Nephron (organoid): ENCODE measurements at regions not wholly inside any gene's neighbourhood (a gene's known extent, or its start where the extent isn't known, plus 50 kb on each side); places are given as distances from the start of the nearest gene placed in this dataset.
"Not testable (repeated sequence)": the region's sequence is repeated elsewhere in the genome, so short reads cannot be mapped to it uniquely, and the experiment has no call there.

Experiments used
- H3K27ac Mint-ChIP-seq, 3 experiments: 2 replicates each; pipeline ENCODE4 v1.8.0; 2020; ENCODE audit warnings: mixed read lengths in 3 of 3, mild to moderate bottlenecking in 2 of 3, moderate library complexity in 1 of 3
- H3K27me3 Mint-ChIP-seq: 2 replicates; pipeline ENCODE4 v1.8.0; 2021; ENCODE audit warnings: low read depth, mild to moderate bottlenecking, moderate library complexity, mixed read lengths
- H3K36me3 Mint-ChIP-seq: 2 replicates; pipeline ENCODE4 v1.8.0; 2020; ENCODE audit warnings: low read depth, mixed read lengths
- H3K4me1 Mint-ChIP-seq: 2 replicates; pipeline ENCODE4 v1.8.0; 2020; ENCODE audit warnings: mixed read lengths
- H3K4me3 Mint-ChIP-seq, 3 experiments: 2 replicates each; pipeline ENCODE4 v1.8.0; 2020; ENCODE audit warnings: mild to moderate bottlenecking in 3 of 3, mixed read lengths in 3 of 3, moderate library complexity in 2 of 3
- H3K9me3 Mint-ChIP-seq: 2 replicates; pipeline ENCODE4 v1.8.0; 2020; ENCODE audit warnings: mixed read lengths
- TF ChIP-seq, protein P1 (sequence below), 3 experiments: fragments of 200-600 bp; sonication (generic); IDR thresholded peaks; one replicate each; pipeline ENCODE4 v1.5.0; 2021; ENCODE audit warnings: antibody characterized with exemption in 3 of 3; ENCODE audit not compliant: unreplicated experiment in 3 of 3

DNA sequence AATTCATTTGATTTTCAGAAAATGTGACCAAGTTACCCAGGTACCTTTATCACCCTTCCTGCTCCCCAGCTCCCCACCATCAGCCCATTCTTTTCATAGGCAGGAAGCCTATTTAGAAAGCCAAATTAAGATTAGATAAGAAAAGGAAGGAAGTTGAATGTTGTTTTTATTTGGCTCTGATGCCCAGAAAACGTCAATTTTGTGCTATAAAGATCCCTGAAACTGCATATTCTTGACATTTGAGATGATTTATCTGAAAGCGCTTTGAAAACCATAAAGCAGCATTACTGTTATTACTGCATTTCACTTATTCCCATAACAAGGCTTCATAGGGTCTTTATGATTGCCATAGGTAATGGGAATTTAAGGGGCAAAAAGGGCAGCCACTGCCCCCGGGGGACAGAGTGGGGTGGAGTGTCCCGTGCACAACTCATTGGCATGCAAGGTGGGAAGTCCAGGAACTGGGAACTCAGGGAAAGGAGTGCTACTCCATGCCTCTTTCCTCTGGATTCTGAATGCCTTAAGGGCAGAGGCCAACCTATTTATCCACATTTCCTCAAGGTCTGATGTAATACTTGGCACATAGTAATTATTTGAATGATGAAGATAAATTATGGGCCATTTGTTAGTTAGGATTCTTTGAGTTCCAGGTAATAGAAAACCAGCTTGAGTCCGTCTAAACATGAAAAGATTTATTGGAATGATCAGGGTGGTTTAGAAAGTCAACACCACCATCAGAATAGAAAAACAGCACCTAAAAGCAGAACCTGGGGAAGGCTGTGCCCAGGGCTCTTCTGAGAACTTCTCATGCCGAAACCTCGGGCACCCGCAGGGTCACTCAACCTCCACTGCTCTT is 100.6 kb upstream of the ELMO1 start:
- H3K9me3 Mint-ChIP-seq: peaks cover 3% of the 10 kb centered on the region
- TF ChIP-seq, protein P1, sequence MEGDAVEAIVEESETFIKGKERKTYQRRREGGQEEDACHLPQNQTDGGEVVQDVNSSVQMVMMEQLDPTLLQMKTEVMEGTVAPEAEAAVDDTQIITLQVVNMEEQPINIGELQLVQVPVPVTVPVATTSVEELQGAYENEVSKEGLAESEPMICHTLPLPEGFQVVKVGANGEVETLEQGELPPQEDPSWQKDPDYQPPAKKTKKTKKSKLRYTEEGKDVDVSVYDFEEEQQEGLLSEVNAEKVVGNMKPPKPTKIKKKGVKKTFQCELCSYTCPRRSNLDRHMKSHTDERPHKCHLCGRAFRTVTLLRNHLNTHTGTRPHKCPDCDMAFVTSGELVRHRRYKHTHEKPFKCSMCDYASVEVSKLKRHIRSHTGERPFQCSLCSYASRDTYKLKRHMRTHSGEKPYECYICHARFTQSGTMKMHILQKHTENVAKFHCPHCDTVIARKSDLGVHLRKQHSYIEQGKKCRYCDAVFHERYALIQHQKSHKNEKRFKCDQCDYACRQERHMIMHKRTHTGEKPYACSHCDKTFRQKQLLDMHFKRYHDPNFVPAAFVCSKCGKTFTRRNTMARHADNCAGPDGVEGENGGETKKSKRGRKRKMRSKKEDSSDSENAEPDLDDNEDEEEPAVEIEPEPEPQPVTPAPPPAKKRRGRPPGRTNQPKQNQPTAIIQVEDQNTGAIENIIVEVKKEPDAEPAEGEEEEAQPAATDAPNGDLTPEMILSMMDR (IDR thresholded peaks at IDR 0.05; ENCODE audit: unreplicated experiment in 3 of 3): no peak
- H3K36me3 Mint-ChIP-seq: no peaks in the 10 kb centered on the region
- peaks cover 7% of the 10 kb centered on the region for H3K27me3 Mint-ChIP-seq
- peaks cover 35% of the 10 kb centered on the region for H3K4me1 Mint-ChIP-seq
- H3K27ac Mint-ChIP-seq: peak overlapping the region in 1 of 3 experiments; percentile 14
- H3K4me3 Mint-ChIP-seq: no peak overlapping the region

DNA sequence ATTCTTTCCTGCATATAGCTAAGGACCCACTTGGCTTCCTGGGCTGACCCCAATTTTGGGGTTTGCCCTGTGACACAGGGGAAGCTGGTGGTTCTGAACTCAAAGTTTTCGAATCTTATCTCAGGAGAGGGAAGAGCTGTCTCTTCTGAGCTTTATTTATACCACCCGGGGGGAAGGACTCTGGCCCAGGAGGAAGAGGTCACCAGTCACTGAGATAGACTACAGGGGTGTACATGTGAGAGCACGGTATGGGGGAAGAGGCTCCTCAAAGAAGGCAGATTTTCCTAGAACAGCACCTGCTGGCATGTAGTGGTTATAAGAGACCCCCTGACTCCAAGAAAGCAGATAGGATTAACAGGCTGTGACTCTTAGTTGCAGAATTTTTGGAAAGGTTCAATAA is 101.8 kb upstream of the ELMO1 start:
- Mint-ChIP-seq H3K27ac (no peak overlapping the region), H3K9me3 (peaks cover 3% of the 10 kb centered on the region), H3K27me3 (peaks cover 7% of the 10 kb centered on the region), H3K36me3 (no peaks in the 10 kb centered on the region), H3K4me1 (peaks cover 32% of the 10 kb centered on the region), H3K4me3 (no peak overlapping the region)
- TF ChIP-seq, protein P1 (IDR thresholded peaks at IDR 0.05; ENCODE audit: unreplicated experiment in 3 of 3): no peak

DNA sequence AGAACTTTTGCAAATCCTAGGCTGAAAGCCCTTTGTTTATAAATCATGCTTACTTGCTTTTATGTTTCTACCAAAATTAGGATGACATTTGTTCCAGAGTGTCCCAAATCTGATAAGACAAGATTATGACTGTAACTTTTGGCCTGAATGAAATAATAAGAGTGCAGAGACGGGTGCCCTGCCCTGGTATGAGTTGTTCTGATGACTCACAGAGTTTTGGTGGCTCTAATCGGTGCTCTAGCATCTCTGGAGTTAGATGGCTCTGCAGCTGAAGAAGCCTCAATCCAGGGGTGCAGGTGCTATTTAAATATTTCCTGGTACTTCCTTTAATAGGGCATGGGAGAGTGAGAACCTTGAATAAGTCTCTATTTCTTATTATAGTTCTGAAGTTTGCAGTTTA is 102.2 kb upstream of the ELMO1 start:
- H3K4me1 Mint-ChIP-seq: peaks cover 27% of the 10 kb centered on the region
- peaks cover 3% of the 10 kb centered on the region for H3K9me3 Mint-ChIP-seq
- no peak overlapping the region for H3K4me3 Mint-ChIP-seq

DNA sequence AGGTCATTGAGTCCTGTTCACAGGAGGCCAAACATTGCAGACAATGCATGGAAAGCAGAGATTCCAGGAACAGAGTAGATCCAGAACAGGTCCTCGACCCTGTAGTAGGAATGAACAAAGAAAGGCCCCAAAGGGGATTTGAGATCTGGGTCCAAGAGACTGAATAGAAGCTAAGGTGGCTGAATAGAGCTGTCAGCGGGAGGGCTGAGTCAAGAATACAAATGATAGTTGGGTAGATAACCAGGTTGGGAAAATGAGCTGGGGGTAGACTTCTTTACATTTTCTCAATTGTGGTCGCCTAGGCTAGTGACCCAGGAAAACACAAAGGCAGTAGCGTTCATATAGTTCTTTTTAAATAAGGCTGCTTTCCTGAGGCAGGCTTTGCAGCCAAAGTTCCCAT is 103.4 kb upstream of the ELMO1 start:
- Mint-ChIP-seq H3K4me1 (peaks cover 17% of the 10 kb centered on the region), H3K4me3 (no peak overlapping the region), H3K9me3 (peaks cover 3% of the 10 kb centered on the region), H3K27me3 (peaks cover 5% of the 10 kb centered on the region), H3K36me3 (no peaks in the 10 kb centered on the region), H3K27ac (no peak overlapping the region)
- TF ChIP-seq, protein P1 (IDR thresholded peaks at IDR 0.05; ENCODE audit: unreplicated experiment in 3 of 3): no peak

More for the DNA sequence above, 102.2 kb upstream of the ELMO1 start:
- Mint-ChIP-seq H3K27me3 (peaks cover 7% of the 10 kb centered on the region), H3K27ac (no peak overlapping the region), H3K36me3 (no peaks in the 10 kb centered on the region)
- TF ChIP-seq, protein P1 (IDR thresholded peaks at IDR 0.05; ENCODE audit: unreplicated experiment in 3 of 3): no peak

DNA sequence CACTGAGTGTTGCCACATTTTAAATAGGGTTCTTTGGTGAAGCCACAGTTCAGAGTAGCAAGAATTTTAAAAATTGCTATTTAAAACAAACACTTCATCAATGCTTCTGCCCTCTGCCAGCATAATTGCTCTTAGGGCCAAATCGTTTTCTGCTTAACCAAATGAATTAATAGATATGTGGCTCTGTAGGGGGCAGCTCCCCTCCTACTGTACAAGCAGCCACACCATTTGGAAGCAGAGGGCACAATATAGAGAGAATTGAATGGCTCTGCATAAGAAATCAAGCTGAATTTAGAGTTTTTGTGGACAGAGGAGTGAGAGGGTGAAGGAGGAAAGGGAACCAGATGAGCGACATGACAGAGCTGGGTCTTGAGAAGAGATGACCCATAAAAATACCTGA is 103.8 kb upstream of the ELMO1 start:
- not testable (repeated sequence) for H3K27me3 Mint-ChIP-seq, H3K4me3 Mint-ChIP-seq, H3K9me3 Mint-ChIP-seq, H3K27ac Mint-ChIP-seq, H3K36me3 Mint-ChIP-seq
- H3K4me1 Mint-ChIP-seq: peaks cover 15% of the 10 kb centered on the region

DNA sequence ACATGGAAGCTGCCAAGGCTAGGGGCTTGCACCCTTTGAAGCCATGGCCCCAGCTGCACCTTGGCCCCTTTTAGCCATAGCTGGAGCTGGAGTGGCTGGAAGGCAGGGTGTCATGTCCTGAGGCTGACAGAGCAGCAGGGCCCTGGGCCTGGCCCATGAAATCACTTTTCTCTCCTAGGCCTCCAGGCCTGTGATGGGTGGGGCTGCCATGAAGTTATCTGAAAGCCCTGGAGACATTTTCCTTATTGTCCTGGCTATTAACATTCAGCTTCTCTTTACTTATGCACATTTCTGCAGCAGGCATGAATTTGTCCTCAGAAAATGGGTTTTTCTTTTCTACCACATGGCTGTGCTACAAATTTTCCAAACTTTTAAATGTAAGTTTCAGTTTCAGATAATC is 106.9 kb upstream of the ELMO1 start:
- Mint-ChIP-seq H3K4me3 (no peak overlapping the region), H3K27me3 (peaks cover 4% of the 10 kb centered on the region), H3K4me1 (peaks cover 4% of the 10 kb centered on the region), H3K36me3 (no peaks in the 10 kb centered on the region), H3K27ac (no peak overlapping the region), H3K9me3 (peaks cover 3% of the 10 kb centered on the region)
- TF ChIP-seq, protein P1 (IDR thresholded peaks at IDR 0.05; ENCODE audit: unreplicated experiment in 3 of 3): no peak
